Neural cell (in vitro differentiated cells): ENCODE measurements at regions not wholly inside any gene's neighbourhood (a gene's known extent, or its start where the extent isn't known, plus 50 kb on each side); places are given as distances from the start of the nearest gene placed in this dataset.

ENCODE experiments used
- POLR2AphosphoS5 ChIP-seq: IDR thresholded peaks from 2 replicates; pipeline ENCODE4 v1.6.1; 2012
- RAD21 ChIP-seq: fragments of 450-650 bp; conservative IDR thresholded peaks from 2 replicates; pipeline ENCODE4 v1.6.1; 2014; ENCODE audit warnings: antibody characterized with exemption, mild to moderate bottlenecking, moderate library complexity
- TF ChIP-seq, protein P1 (sequence below): fragments of 450-650 bp; IDR thresholded peaks from 2 replicates; pipeline ENCODE4 v1.5.1; 2014; ENCODE audit warnings: antibody characterized with exemption, mild to moderate bottlenecking, moderate library complexity; ENCODE audit not compliant: poor library complexity, severe bottlenecking

DNA sequence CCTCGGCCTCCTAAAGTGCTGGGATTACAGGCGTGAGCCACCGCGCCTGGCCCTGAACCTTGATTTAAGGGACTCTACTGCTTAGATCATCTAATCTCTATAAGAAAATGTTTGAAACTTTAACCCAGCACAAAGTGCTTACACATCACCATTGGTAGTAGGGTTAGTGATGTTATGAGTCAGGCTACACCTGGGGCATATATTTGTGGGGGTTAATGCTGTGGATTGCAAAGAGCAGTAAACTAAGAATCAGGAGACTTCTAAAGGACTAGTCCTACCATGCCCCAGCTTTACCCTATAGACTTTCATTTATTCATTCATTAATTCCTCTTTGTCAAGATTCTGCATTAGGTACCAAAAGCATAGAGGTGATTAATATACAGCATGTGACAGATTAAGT is 880.5 kb downstream of the TTLL7 start:
- TF ChIP-seq, protein P1, sequence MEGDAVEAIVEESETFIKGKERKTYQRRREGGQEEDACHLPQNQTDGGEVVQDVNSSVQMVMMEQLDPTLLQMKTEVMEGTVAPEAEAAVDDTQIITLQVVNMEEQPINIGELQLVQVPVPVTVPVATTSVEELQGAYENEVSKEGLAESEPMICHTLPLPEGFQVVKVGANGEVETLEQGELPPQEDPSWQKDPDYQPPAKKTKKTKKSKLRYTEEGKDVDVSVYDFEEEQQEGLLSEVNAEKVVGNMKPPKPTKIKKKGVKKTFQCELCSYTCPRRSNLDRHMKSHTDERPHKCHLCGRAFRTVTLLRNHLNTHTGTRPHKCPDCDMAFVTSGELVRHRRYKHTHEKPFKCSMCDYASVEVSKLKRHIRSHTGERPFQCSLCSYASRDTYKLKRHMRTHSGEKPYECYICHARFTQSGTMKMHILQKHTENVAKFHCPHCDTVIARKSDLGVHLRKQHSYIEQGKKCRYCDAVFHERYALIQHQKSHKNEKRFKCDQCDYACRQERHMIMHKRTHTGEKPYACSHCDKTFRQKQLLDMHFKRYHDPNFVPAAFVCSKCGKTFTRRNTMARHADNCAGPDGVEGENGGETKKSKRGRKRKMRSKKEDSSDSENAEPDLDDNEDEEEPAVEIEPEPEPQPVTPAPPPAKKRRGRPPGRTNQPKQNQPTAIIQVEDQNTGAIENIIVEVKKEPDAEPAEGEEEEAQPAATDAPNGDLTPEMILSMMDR = no peak
- no peak for TF ChIP-seq POLR2AphosphoS5
- no peak for TF ChIP-seq RAD21
